ENCODE measurements at regions not wholly inside any gene's neighbourhood (a gene's known extent, or its start where the extent isn't known, plus 50 kb on each side); places are given as distances from the start of the nearest gene placed in this dataset.

GRCh38 chr20:22438346-22438745 lies 146.0 kb downstream of the FOXA2 start:
- DNase-seq (ENCODE audit: low read depth in 2 of 3, low spot score in 2 of 3), result no peak

- DNase-seq (ENCODE audit: low read depth in 2 of 3, low spot score in 2 of 3), result no peak
Measured at GRCh38 chr20:22437354-22437753, 147.0 kb downstream of the FOXA2 start.

- no peak for DNase-seq (ENCODE audit: low read depth in 2 of 3, low spot score in 2 of 3)
Measured at GRCh38 chr20:22431419-22431818, 153.0 kb downstream of the FOXA2 start.

GRCh38 chr20:22430746-22431168 lies 153.6 kb downstream of the FOXA2 start:
- DNase-seq (ENCODE audit: low read depth in 2 of 3, low spot score in 2 of 3), result no peak

- DNase-seq (ENCODE audit: low read depth in 2 of 3, low spot score in 2 of 3), result no peak
Measured at GRCh38 chr20:22430154-22430745, 154.1 kb downstream of the FOXA2 start.

- DNase-seq (ENCODE audit: low read depth in 2 of 3, low spot score in 2 of 3), result no peak
Measured at GRCh38 chr20:22429175-22430153, 154.9 kb downstream of the FOXA2 start.

- DNase-seq (ENCODE audit: low read depth in 2 of 3, low spot score in 2 of 3), result no peak
Measured at GRCh38 chr20:22428051-22428450, 156.3 kb downstream of the FOXA2 start.

- DNase-seq (ENCODE audit: low read depth in 2 of 3, low spot score in 2 of 3), result no peak
Measured at GRCh38 chr20:22426772-22427171, 157.6 kb downstream of the FOXA2 start.

GRCh38 chr20:22425344-22426295 lies 158.8 kb downstream of the FOXA2 start:
- DNase-seq (ENCODE audit: low read depth in 2 of 3, low spot score in 2 of 3), result no peak

- no peak for DNase-seq (ENCODE audit: low read depth in 2 of 3, low spot score in 2 of 3)
Measured at GRCh38 chr20:22423190-22423832, 161.1 kb downstream of the FOXA2 start.

- no peak for DNase-seq (ENCODE audit: low read depth in 2 of 3, low spot score in 2 of 3)
Measured at GRCh38 chr20:22420116-22420598, 164.2 kb downstream of the FOXA2 start.

GRCh38 chr20:22418738-22419137 lies 165.6 kb downstream of the FOXA2 start:
- no peak for DNase-seq (ENCODE audit: low read depth in 2 of 3, low spot score in 2 of 3)

GRCh38 chr20:22414305-22414742 lies 170.0 kb downstream of the FOXA2 start:
- DNase-seq (ENCODE audit: low read depth in 2 of 3, low spot score in 2 of 3), result peak in 1 of 3 donors; percentile 25

- no peak for DNase-seq (ENCODE audit: low read depth in 2 of 3, low spot score in 2 of 3)
Measured at GRCh38 chr20:22412977-22413868, 171.1 kb downstream of the FOXA2 start.

- DNase-seq (ENCODE audit: low read depth in 2 of 3, low spot score in 2 of 3), result no peak
Measured at GRCh38 chr20:22411627-22412450, 172.5 kb downstream of the FOXA2 start.

- DNase-seq (ENCODE audit: low read depth in 2 of 3, low spot score in 2 of 3), result no peak
Measured at GRCh38 chr20:22411286-22411626, 173.1 kb downstream of the FOXA2 start.

- no peak for DNase-seq (ENCODE audit: low read depth in 2 of 3, low spot score in 2 of 3)
Measured at GRCh38 chr20:22410556-22411130, 173.7 kb downstream of the FOXA2 start.

All from hematopoietic multipotent progenitor cell (in vitro differentiated cells).